Activated CD8-positive, alpha-beta memory T cell treated with anti-CD3 and anti-CD28 coated beads, Interleukin-2, amount 50 U/mL, for 1 hour (primary cell): ENCODE measurements at regions not wholly inside any gene's neighbourhood (a gene's known extent, or its start where the extent isn't known, plus 50 kb on each side); places are given as distances from the start of the nearest gene placed in this dataset.
A peak's percentile ranks its signal among the peaks of the same experiment; 100 is the strongest.

Experiments used
- DNase-seq: peaks from one replicate; pipeline ENCODE4 v3.0.0-alpha.2; 2020; ENCODE audit errors: extremely low read depth

GRCh38 chr12:66851134-66851533, 172.3 kb upstream of the GRIP1 start:
- no peak for DNase-seq

- no peak for DNase-seq
These were observed 173.2 kb upstream of the GRIP1 start for GRCh38 chr12:66852091-66852490.

GRCh38 chr12:66852765-66853164, 173.9 kb upstream of the GRIP1 start:
- no peak for DNase-seq

- no peak for DNase-seq
These were observed 181.0 kb upstream of the GRIP1 start for GRCh38 chr12:66859751-66860440.

- DNase-seq: peak; percentile 19
These were observed 182.2 kb upstream of the GRIP1 start for GRCh38 chr12:66860752-66861750.

GRCh38 chr12:66862356-66862985, 183.6 kb upstream of the GRIP1 start:
- no peak for DNase-seq

- DNase-seq: no peak
These were observed 184.4 kb upstream of the GRIP1 start for GRCh38 chr12:66863276-66863675.

- no peak for DNase-seq
These were observed 199.0 kb upstream of the GRIP1 start for GRCh38 chr12:66877925-66878324.

- DNase-seq: no peak
These were observed 200.5 kb upstream of the GRIP1 start for GRCh38 chr12:66879409-66879808.

- no peak for DNase-seq
These were observed 202.5 kb upstream of the GRIP1 start for GRCh38 chr12:66881386-66881785.

GRCh38 chr12:66884091-66884490, 205.2 kb upstream of the GRIP1 start:
- DNase-seq: no peak

GRCh38 chr12:66885115-66885875, 206.4 kb upstream of the GRIP1 start:
- no peak for DNase-seq

GRCh38 chr12:66896797-66897196, 217.9 kb upstream of the GRIP1 start:
- no peak for DNase-seq

- no peak for DNase-seq
These were observed 220.0 kb upstream of the GRIP1 start for GRCh38 chr12:66898700-66899469.

- no peak for DNase-seq
These were observed 220.7 kb upstream of the GRIP1 start for GRCh38 chr12:66899588-66899987.

GRCh38 chr12:66900616-66901015, 221.7 kb upstream of the GRIP1 start:
- no peak for DNase-seq

GRCh38 chr12:66901138-66901932, 222.5 kb upstream of the GRIP1 start:
- no peak for DNase-seq

GRCh38 chr12:66902020-66902419, 223.1 kb upstream of the GRIP1 start:
- DNase-seq: no peak

GRCh38 chr12:66903782-66904396, 225.0 kb upstream of the GRIP1 start:
- DNase-seq: no peak

- no peak for DNase-seq
These were observed 226.3 kb upstream of the GRIP1 start for GRCh38 chr12:66905201-66905600.
